ENCODE measurements at regions not wholly inside any gene's neighbourhood (a gene's known extent, or its start where the extent isn't known, plus 50 kb on each side); places are given as distances from the start of the nearest gene placed in this dataset.

DNA sequence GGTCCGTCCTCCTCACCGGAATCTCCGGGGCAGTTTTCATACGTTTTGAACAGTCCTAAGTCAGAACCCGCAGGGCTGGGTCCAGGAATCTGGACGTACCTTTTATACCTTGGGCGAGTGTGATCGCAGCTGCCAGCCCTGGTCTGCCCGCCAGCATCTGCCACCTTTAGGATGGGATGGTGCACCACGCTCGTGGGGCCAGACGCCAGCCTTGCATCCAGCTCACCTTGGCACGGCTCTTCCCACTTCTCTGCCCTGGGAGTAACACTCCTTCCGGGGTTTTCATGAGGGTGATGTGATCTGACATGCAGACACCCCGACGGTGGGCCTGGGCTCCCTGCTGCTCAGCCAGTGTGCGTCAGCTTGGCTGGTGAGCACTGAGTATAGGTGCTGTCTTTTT lies 66.6 kb upstream of the ZNF469 start:
- H3K27ac ChIP-seq (ENCODE audit: low read depth, low read length), result no peak overlapping the region
- 77 to 88% (median 85%) methylated on average over 17 of the region's 17 CpGs for WGBS, 3 donors

DNA sequence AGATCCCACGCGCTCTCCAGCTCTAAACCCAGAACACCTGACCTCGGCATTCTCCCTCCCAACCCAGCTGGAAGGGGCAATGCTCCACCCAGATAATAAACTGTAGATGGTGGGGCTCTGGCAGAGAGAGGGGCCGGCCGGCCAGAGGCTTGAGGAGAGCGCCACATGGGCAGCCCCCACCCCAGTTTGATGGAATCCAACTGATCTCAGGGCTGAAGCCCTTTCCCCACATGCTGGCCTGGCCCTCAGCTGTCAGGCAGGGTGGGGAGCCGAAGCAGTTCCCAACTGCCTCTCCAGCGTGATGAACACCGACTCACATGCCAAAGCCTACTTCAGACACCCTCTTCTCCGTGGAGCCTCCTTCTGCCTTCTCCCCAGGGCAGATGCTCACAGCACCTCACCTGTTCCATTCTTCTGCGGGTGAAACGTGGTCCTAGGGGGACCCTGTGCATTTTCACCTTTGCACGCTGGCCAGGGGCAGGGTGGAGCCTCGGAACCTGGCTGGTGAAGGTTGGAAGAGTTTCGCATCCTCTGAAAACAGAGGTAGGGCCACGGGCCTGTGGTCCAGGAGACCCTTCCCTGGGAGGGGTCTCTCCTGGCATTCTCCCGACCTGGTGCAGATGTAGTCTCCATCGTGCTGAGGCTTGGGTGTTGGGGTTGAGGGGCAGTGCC lies 65.7 kb upstream of the ZNF469 start:
- H3K27ac ChIP-seq (ENCODE audit: low read depth, low read length), result no peak overlapping the region
- 80 to 86% (median 82%) methylated on average over 17 to 18 of the region's 18 CpGs for WGBS, 3 donors

DNA sequence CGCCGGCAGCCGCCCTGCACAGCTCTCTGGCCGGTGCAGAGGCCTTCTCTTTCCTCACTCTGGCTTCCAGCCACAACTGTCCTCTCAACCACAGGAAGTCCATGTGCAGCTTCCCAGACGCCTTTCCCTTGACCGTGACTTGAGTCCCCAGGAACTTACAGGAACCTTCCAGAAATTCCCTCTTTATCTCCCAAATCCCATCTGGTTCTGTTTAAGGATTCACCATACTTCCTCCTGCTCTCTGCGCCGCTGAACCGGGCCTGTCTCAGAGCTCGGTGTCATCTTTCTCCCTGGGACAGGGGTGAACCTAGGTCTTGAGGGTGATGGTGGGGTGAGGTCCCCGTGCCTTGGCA lies 65.2 kb upstream of the ZNF469 start:
- no peak overlapping the region for H3K27ac ChIP-seq (ENCODE audit: low read depth, low read length)
- 44 to 65% (median 57%) methylated on average over 11 of the region's 11 CpGs for WGBS, 3 donors

DNA sequence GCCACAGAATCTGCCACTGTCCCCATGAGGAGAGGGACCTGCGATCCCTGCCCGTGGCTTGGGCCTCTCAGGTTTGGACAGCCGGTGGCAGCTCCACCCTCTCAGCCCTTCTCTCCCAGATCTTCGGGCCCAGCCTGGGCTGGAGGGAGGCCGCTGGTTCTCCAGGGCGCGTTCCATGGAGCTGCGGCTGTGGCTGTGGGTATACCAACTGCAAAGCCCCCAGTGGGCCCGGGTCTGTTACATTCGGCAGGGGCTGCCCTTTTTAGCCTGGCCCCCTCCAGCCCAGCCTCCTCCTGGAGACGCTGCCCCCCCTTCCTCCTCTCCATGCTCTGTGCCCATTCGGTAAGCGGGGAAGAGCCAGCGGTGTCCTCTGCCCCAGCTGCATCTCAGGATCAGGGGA lies 64.7 kb upstream of the ZNF469 start:
- H3K27ac ChIP-seq (ENCODE audit: low read depth, low read length), result no peak overlapping the region
- WGBS, 3 donors, result 69 to 82% (median 81%) methylated on average over 13 to 14 of the region's 14 CpGs

DNA sequence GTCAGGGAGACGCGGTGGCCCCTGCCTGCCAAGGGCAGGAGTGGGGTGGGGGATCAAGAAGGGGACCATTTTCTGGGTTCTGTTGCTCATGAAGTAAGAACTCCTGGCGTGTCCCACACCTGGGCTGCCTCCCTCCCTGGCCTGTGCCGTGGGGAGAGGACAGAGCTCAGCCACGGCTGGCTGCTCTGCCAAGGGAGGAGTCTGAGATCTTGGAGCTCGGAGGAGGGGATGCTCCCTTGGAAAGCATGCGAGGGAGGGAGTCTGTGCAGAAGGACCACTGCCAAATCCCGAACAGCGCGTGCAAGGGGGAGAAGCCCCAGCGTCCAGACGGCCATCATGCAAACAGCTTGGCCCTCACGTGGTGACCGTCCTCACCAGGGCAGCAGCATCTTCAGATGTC lies 64.2 kb upstream of the ZNF469 start:
- H3K27ac ChIP-seq (ENCODE audit: low read depth, low read length), result no peak overlapping the region
- 56 to 66% (median 63%) methylated on average over 14 of the region's 14 CpGs for WGBS, 3 donors

DNA sequence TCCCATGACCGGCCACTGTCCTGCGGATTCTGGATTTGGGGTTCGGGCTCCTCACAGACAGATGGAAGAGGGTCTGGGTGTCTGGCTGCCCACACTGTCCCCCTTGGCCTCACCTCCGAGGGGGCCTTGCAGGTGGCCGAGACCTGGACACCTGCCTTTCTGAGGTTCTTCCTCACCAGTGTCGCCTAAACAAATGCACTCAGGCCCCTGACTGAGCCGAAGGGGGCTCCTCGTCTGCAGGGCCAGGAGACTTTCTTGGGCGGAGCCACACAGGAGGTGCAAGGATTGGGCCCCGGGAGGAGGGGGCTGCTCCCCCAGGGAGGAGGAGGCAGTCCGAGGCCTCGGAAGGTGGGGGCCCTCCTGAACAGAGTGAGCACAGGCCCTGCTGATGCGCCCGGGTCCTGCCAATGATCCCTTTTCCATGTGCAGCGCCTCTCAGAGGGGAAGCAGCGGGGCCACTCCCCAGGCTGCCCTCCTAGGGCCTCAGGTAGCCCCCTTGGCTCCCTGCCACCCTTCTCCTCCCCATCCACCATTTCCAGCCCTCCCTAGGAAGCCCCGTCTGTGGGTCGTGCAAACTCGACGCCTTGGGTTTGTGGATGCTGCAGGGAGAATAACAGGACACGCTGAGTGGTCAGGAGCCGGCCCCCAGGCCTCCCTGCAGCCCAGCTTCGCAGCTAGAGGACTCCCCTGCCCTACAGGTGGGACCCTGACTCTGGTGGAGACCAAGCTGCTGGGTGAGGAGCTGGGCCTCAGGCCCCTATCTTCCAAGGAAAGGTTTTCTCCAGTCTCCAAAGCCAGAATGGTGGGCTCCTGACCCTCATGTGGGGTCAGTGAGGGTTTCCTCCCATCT lies 63.4 kb upstream of the ZNF469 start:
- no peak overlapping the region for H3K27ac ChIP-seq (ENCODE audit: low read depth, low read length)
- WGBS, 3 donors, result 90 to 92% (median 90%) methylated on average over 20 to 23 of the region's 23 CpGs

DNA sequence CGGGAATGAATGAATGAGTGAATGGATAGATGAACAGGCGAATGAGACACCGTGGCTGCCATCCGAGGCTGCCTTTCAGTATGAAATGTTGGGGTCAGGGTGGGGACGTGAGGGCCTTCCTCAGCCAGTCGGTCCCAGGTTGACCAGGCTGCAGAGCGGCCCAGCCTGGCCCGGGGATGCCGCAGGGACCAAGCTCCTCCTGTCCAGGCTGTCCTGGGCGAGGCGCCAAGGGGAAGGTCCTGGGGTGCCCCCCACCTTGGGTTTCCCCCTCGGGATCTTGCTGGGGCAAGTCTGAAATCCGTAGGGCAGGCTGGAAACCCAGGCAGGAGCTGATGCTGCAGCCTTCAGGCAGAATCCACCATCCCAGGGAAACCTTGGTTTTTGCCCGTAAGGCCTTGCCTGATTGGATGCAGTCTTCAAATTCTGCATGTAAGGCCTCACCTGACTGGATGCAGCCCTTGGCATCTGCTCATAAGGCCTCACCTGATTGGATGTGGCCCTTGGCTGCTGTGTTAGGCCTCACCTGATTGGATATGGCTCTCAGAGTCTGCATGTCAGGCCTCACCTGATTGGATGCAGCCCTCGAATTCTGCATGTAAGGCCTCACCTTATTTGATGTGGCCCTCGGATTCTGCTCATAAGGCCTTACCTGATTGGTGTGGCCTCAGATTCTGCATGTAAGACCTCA lies 61.7 kb upstream of the ZNF469 start:
- WGBS, 3 donors, result 93 to 95% (median 93%) methylated on average over 16 of the region's 16 CpGs
- no peak overlapping the region for H3K27ac ChIP-seq (ENCODE audit: low read depth, low read length)

DNA sequence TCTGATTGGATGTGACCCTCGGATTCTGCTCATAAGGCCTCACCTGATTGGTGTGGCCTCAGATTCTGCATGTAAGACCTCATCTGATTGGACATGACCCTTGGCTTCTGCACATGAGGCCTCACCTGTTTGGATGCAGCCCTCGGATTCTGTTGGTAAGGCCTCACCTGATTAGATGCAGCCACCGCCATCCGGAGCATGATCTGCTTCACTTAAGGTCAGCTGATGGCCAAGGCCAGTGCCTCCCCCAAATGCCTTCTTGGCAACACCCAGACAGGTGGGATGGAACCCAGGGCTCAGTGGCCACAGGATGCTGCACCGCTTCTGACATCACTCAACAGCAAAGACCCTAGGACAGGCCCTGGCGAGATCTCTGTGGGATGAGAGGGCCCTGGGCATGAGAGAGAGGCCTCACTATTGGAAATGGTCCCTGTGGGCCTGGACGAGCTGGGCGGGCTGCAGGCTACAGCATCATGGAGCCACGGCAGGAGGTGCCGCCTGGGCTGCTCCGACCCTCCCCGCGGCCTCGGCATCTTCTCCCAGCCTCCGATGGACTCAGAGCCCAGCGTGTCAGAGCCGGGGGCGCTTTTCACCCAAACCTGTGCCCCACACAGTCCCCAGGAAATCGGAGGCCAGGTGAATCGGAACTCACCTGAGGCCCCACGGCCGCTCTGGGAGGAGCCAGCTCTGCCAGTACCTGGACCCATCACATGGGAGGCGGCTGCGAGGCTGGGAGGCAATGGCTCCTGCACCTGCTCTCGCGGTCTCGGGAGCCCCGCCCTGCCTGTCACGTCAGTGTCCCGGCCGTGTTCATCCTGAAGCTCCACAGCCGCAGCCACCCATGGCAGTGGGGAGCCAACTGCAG lies 60.9 kb upstream of the ZNF469 start:
- H3K27ac ChIP-seq (ENCODE audit: low read depth, low read length), result no peak overlapping the region
- 94 to 95% (median 94%) methylated on average over 32 of the region's 32 CpGs for WGBS, 3 donors

DNA sequence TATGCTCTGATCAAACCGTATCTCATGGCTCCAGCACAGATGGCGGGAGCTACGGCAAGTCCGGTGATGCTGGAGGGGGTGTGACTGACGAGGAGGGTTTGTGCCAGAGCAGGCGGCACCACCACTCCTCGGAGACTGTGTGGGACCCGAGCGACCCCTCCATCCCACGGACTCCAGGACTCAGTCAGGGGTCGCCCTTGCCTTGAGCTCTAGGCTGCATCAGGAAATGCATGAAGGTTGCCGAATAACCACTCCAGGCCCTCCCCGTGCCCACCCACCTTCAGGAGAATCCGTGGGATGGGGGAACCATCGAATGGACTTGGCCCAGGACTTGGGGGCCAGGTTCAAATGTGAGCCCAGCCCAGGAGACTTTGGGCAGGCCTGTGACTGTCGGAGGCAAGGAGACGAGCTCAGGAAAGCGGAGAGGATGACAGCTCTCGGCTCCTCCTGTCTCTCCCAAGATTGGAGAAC lies 60.2 kb upstream of the ZNF469 start:
- no peak overlapping the region for H3K27ac ChIP-seq (ENCODE audit: low read depth, low read length)
- 88 to 95% (median 93%) methylated on average over 19 of the region's 19 CpGs for WGBS, 3 donors

DNA sequence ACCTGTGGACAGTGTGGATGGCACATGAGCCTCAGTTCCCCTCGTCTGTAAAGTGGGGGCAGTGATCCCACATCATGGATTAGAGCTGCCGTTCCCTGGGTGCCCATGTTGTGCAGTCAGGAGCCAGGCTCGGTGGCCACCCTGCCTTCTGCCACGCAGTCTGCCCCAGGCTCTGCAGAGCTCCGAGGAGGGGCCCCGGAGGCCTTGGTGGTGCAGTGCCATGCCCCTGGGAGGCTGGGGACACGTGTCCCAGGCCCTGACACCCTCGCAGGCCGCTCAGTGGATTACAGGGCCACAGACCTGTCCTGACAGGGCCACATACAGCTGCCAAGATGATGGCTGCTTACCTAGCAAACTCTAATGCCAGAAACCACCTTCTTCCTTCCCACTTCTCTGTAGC lies 59.7 kb upstream of the ZNF469 start:
- H3K27ac ChIP-seq (ENCODE audit: low read depth, low read length), result no peak overlapping the region
- WGBS, 3 donors, result 86 to 95% (median 90%) methylated on average over 9 of the region's 9 CpGs

DNA sequence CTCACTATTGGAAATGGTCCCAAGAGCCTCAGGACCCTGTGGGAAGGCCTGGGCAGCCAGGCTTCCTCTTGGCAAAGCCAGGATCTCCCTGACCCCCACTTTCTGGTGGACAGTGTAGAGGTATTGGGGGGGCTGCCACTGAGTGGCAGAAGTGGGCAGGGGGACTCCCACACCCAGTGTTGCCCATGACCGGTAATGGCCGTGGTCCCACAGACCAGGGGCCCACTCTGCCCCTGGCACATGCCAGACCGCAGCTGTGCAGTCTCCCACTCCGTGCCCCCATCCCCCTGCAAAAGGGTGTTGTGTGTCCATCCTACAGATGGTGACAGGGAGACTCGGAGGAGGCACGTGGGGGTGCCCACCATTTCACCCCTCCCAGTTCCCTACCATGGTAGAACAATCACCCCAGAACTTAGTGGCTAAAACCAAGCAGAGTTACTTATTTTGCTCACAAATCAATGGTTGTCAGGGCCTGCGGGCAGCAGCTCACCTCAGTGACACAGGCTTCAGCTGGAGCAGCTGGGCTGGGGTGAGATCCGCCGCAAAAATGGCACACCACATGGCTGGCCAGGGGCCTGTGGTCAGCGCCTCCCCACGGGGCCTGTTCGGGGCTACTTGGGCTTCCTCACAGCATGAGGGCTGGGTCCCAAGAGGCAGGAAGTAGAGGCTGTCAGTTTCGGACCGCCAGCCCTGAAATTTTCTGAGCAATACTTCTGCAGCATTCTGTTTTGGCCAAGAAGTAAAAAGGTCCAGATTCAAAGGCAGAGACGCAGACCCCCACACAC lies 59.0 kb upstream of the ZNF469 start:
- WGBS, 3 donors, result 95 to 96% (median 95%) methylated on average over 15 of the region's 15 CpGs

DNA sequence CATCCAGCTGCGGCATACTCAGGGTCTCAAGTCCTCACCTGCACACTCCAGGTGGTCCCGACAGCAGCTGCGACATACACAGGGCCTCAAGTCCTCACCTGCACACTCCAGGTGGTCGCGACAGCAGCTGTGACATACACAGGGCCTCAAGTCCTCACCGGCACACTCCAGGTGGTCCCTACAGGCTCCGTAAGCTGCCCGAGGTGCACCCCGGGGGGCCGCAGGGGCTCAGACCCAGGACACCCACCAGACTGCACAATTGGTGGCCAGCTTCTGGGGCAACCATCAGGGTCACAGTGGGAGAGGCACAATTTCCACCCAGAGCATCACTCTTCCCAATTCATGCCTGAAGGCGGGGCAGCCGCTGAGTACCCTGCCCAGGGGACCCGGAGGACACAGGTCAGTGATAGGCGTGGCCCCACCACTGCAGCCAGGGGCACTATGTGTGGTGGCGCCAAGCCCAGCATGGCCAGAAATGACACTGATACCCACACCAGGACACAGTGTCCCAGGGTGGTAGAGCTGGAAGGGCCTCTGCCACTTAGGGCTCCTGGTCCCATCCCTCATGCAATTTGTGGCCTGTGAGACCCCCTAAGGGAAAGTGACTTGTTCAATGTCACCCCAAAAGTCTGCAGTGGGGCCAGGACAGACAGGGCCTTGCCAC lies 57.5 kb upstream of the ZNF469 start:
- no peak overlapping the region for H3K27ac ChIP-seq (ENCODE audit: low read depth, low read length)
- 75 to 95% (median 84%) methylated on average over 15 of the region's 15 CpGs for WGBS, 3 donors

More for the DNA sequence above, 59.0 kb upstream of the ZNF469 start:
- no peak overlapping the region for H3K27ac ChIP-seq (ENCODE audit: low read depth, low read length)

DNA sequence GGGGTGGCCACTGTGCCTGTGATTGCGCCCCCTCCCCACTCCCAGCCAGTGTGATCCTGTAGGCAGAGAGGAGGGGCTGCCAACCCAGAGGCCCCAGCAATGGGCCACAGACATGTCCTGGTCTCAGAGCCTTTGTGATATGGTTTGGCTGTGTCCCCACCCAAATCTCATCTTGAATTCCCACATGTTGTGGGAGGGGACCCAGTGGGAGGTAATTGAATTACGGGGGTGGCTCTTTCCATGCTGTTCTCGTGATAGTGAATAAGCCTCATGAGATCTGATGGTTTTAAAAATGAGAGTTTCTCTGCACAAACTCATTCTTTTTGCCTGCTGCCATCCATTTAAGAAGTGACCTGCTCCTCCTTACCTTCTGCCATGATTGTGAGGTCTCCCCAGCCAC lies 56.8 kb upstream of the ZNF469 start:
- WGBS, 3 donors, result 78 to 94% (median 78%) methylated on average over 3 of the region's 3 CpGs
- H3K27ac ChIP-seq (ENCODE audit: low read depth, low read length), result no peak overlapping the region

DNA sequence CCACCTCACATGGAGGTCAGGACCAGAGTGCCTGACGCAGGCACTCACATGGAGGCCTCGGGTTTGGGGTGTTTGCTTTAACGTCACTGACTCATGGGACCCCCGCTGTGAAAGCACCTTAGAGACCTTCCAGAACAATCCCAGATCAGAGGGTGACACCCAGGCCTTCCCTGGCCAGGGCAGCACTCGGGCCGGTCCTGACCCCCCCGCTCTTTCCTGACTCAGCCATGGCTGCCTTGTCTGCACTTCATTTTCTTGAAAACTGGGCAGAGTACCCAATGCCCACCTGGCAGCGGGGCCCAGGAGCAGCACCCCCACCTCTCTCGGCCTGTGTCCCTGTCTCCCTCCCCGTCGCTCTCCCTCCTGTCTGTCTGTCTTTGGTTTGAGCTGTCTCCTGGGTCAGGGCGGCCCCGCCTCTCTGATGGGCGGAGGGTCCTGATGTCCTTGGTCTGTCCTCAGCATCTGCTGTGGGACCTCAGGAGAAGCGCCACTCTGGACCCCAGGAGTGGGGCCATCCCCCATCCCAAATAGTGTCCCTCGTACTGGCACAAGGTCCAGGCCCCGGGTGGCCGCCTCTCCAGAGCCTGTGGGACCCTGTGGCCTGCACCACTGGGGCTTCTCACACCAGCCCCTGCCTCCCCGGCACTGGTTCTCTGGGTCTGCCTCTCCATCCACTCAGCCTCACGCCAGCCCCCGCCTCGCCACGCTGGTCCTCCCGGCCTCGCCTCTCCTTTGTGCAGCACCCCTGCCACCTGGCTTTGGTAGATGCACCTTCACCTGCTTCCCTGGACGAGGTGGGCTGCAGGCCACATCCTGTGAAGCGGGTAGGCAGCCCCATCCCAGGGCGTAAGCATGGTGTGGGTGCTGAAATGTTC lies 55.9 kb upstream of the ZNF469 start:
- no peak overlapping the region for H3K27ac ChIP-seq (ENCODE audit: low read depth, low read length)
- 83 to 94% (median 93%) methylated on average over 26 to 28 of the region's 28 CpGs for WGBS, 3 donors

DNA sequence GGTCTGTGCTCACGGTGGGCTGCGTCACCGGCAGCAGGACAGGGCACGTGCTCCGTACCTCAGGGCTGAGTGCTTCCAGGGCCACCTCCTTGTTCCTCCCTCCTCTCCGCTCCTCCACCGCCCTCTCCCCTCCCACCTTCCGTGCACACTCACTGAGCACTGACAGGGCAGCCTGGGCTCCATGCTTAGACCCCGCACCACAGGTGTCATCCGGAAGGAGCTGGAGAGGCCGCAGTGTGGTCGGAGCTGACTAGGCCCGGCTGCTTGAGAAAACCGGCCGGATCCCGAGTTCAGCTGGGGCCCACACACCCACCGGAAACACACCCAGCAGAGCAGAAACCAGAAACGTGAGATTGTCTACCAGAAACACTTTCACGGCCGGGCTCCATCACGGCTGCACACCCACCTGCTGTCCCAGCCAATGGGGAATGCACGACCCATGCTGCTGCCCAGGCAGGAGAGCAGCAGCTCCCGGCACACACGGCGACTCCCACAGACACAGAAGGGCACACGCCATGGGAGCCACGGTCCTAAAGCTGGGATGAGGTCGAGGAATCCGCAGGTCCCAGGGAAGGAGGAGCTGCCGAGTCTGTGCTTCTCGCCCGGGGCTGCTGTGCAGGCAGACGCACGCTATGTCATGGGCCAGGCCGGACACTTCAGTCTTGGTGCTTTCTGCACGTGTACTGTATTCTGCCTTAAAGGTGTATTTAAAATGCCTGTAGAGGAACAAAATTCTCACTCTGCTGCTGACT lies 55.0 kb upstream of the ZNF469 start:
- 73 to 87% (median 84%) methylated on average over 36 of the region's 36 CpGs for WGBS, 3 donors
- H3K27ac ChIP-seq (ENCODE audit: low read depth, low read length), result no peak overlapping the region

Data from adipose tissue (tissue), 3 donors.